Left lobe of liver (tissue), 2 donors: ENCODE measurements at regions not wholly inside any gene's neighbourhood (a gene's known extent, or its start where the extent isn't known, plus 50 kb on each side); places are given as distances from the start of the nearest gene placed in this dataset.

ENCODE experiments used
- ATAC-seq: fragments of 200-7000 bp; cut with Tn5 transposase; one replicate; pipeline ENCODE4 v1.9.1; 2020; ENCODE audit warnings: mild to moderate bottlenecking, moderate library complexity
- DNase-seq: peaks from one replicate; pipeline ENCODE4 v3.0.0-alpha.2; 2020; ENCODE audit warnings: low spot score
- donor health status: DM: no; HTN: no; CAD: no; lungs with moderate emphysema.
- donor health status: DM: no; HTN: yes; CAD: no.

- no peak for ATAC-seq
These were observed 204.0 kb upstream of the TSHZ3 start for GRCh38 chr19:31553112-31553845.

GRCh38 chr19:31553846-31554215 lies 204.6 kb upstream of the TSHZ3 start:
- ATAC-seq (no peak), DNase-seq (no peak)

More at GRCh38 chr19:31553112-31553845, 204.0 kb upstream of the TSHZ3 start:
- no peak for DNase-seq

- DNase-seq (no peak), ATAC-seq (no peak)
These were observed 205.1 kb upstream of the TSHZ3 start for GRCh38 chr19:31554360-31554759.

- ATAC-seq, result no peak
These were observed 206.5 kb upstream of the TSHZ3 start for GRCh38 chr19:31555634-31556215.

GRCh38 chr19:31559494-31559893 lies 210.3 kb upstream of the TSHZ3 start:
- DNase-seq (no peak), ATAC-seq (no peak)

More at GRCh38 chr19:31555634-31556215, 206.5 kb upstream of the TSHZ3 start:
- no peak for DNase-seq

GRCh38 chr19:31560086-31561060 lies 211.1 kb upstream of the TSHZ3 start:
- DNase-seq (no peak), ATAC-seq (no peak)

- DNase-seq (peak; percentile 12), ATAC-seq (no peak)
These were observed 213.9 kb upstream of the TSHZ3 start for GRCh38 chr19:31562966-31563612.

GRCh38 chr19:31567776-31568175 lies 218.5 kb upstream of the TSHZ3 start:
- DNase-seq (peak; percentile 26), ATAC-seq (no peak)

- DNase-seq, result peak; percentile 15
- no peak for ATAC-seq
These were observed 219.5 kb upstream of the TSHZ3 start for GRCh38 chr19:31568724-31569123.

GRCh38 chr19:31570718-31571117 lies 221.5 kb upstream of the TSHZ3 start:
- ATAC-seq, result no peak
- DNase-seq, result no peak

- ATAC-seq, result no peak
- no peak for DNase-seq
These were observed 223.1 kb upstream of the TSHZ3 start for GRCh38 chr19:31572102-31572975.

GRCh38 chr19:31572976-31573298 lies 223.7 kb upstream of the TSHZ3 start:
- DNase-seq, result no peak
- no peak for ATAC-seq

- ATAC-seq (no peak), DNase-seq (peak; percentile 26)
These were observed 225.2 kb upstream of the TSHZ3 start for GRCh38 chr19:31574251-31574973.

- ATAC-seq, result no peak
- no peak for DNase-seq
These were observed 226.7 kb upstream of the TSHZ3 start for GRCh38 chr19:31575846-31576335.

GRCh38 chr19:31578326-31578725 lies 229.1 kb upstream of the TSHZ3 start:
- ATAC-seq (no peak), DNase-seq (peak; percentile 24)

- no peak for DNase-seq
These were observed 233.9 kb upstream of the TSHZ3 start for GRCh38 chr19:31583148-31583547.

GRCh38 chr19:31586282-31586681 lies 237.0 kb upstream of the TSHZ3 start:
- ATAC-seq (no peak), DNase-seq (no peak)

More at GRCh38 chr19:31583148-31583547, 233.9 kb upstream of the TSHZ3 start:
- ATAC-seq, result no peak

- no peak for ATAC-seq
- no peak for DNase-seq
These were observed 239.9 kb upstream of the TSHZ3 start for GRCh38 chr19:31589109-31589508.

- DNase-seq, result no peak
- no peak for ATAC-seq
These were observed 242.0 kb upstream of the TSHZ3 start for GRCh38 chr19:31591258-31591657.
